Thyroid gland (tissue), 4 donors: ENCODE measurements at regions not wholly inside any gene's neighbourhood (a gene's known extent, or its start where the extent isn't known, plus 50 kb on each side); places are given as distances from the start of the nearest gene placed in this dataset.

Experiments used
- POLR2A ChIP-seq, 2 donors: fragments of 450-650 bp; IDR thresholded peaks; one replicate each; pipeline ENCODE4 v1.6.1; 2017; ENCODE audit warnings: antibody characterized with exemption in 2 of 2, mild to moderate bottlenecking in 2 of 2, moderate library complexity in 1 of 2
- TF ChIP-seq, protein P1 (sequence below), 6 experiments: fragments of 200-600 bp in 3 of 6; fragments of 450-650 bp in 3 of 6; sonication (generic) in 3 of 6; IDR thresholded peaks; one replicate each; pipeline ENCODE4 v1.5.1; 2016 to 2019; ENCODE audit warnings: antibody characterized with exemption in 6 of 6, mild to moderate bottlenecking in 2 of 6, inconsistent platforms in 1 of 6, moderate library complexity in 1 of 6

DNA sequence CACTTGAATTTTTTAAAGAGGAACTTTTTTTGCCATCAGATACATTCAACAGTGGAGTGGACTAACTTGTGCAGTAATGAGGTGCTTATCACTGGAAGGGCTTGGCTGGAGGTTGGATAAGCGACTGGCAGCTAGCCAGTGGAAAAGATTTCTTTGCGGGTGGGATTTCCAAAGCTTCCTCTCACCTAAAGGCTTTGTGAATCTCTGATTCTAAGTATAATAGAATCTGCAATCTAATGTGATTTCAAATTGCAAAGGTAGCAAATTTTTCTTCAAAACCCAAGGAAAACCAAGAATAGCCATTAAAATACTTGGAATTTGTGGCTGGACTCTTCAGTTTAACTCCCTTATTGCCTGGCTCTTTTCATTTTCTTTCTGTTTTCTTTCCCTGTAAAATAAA lies 460.4 kb upstream of the MARCKS start:
- TF ChIP-seq, protein P1, sequence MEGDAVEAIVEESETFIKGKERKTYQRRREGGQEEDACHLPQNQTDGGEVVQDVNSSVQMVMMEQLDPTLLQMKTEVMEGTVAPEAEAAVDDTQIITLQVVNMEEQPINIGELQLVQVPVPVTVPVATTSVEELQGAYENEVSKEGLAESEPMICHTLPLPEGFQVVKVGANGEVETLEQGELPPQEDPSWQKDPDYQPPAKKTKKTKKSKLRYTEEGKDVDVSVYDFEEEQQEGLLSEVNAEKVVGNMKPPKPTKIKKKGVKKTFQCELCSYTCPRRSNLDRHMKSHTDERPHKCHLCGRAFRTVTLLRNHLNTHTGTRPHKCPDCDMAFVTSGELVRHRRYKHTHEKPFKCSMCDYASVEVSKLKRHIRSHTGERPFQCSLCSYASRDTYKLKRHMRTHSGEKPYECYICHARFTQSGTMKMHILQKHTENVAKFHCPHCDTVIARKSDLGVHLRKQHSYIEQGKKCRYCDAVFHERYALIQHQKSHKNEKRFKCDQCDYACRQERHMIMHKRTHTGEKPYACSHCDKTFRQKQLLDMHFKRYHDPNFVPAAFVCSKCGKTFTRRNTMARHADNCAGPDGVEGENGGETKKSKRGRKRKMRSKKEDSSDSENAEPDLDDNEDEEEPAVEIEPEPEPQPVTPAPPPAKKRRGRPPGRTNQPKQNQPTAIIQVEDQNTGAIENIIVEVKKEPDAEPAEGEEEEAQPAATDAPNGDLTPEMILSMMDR (IDR thresholded peaks at IDR 0.05), result no peak
- TF ChIP-seq POLR2A (IDR thresholded peaks at IDR 0.05), result no peak
